Stimulated activated effector memory CD8-positive, alpha-beta T cell treated with anti-CD3 and anti-CD28 coated beads, Interleukin-12 subunit alpha, Interleukin-12 subunit beta, amount 100 ng/mL, for 72 hours (primary cell): ENCODE measurements at regions not wholly inside any gene's neighbourhood (a gene's known extent, or its start where the extent isn't known, plus 50 kb on each side); places are given as distances from the start of the nearest gene placed in this dataset.

Experiments
- ATAC-seq: fragments of 150-1000 bp; cut with Tn5 transposase; 2 replicates; pipeline ENCODE4 v1.10.0; 2021
- DNase-seq, 2 donors: peaks; one replicate each; pipeline ENCODE4 v3.0.0; 2021 to 2022; ENCODE audit warnings: low spot score in 2 of 2
- H3K27ac Mint-ChIP-seq: one replicate; pipeline ENCODE4 v1.8.0; 2022; ENCODE audit warnings: mild to moderate bottlenecking, mixed read lengths
- H3K36me3 Mint-ChIP-seq: one replicate; pipeline ENCODE4 v1.8.0; 2022; ENCODE audit warnings: mild to moderate bottlenecking, mixed read lengths
- H3K4me1 Mint-ChIP-seq: one replicate; pipeline ENCODE4 v1.8.0; 2022; ENCODE audit warnings: mixed read lengths
- H3K4me3 Mint-ChIP-seq: one replicate; pipeline ENCODE4 v1.8.0; 2022; ENCODE audit warnings: mild to moderate bottlenecking, mixed read lengths
- H3K9me3 Mint-ChIP-seq: one replicate; pipeline ENCODE4 v1.8.0; 2022; ENCODE audit warnings: mixed read lengths

GRCh38 chr10:33385686-33386085, 51.2 kb upstream of the NRP1 start:
- H3K36me3 Mint-ChIP-seq, result no peaks in the 10 kb centered on the region
- no peak overlapping the region for H3K27ac Mint-ChIP-seq
- DNase-seq (no peak), ATAC-seq (no peak)
- H3K4me3 Mint-ChIP-seq, result no peak overlapping the region
- no peaks in the 10 kb centered on the region for H3K9me3 Mint-ChIP-seq
- H3K4me1 Mint-ChIP-seq, result no peaks in the 10 kb centered on the region

- H3K27ac Mint-ChIP-seq, result no peak overlapping the region
- DNase-seq, result no peak
- H3K9me3 Mint-ChIP-seq, result no peaks in the 10 kb centered on the region
- H3K4me3 Mint-ChIP-seq, result no peak overlapping the region
- H3K36me3 Mint-ChIP-seq, result no peaks in the 10 kb centered on the region
- no peak for ATAC-seq
- no peaks in the 10 kb centered on the region for H3K4me1 Mint-ChIP-seq
Measured at GRCh38 chr10:33385015-33385414, 50.5 kb upstream of the NRP1 start.
